Hepatocyte (in vitro differentiated cells): ENCODE measurements at regions not wholly inside any gene's neighbourhood (a gene's known extent, or its start where the extent isn't known, plus 50 kb on each side); places are given as distances from the start of the nearest gene placed in this dataset.

Source experiments
- EZH2 ChIP-seq: fragments of 200-600 bp; sonication (generic); IDR thresholded peaks from 2 replicates; pipeline ENCODE4 v1.6.1; 2016; ENCODE audit warnings: antibody characterized with exemption, mild to moderate bottlenecking, borderline replicate concordance
- EZH2phosphoT487 ChIP-seq: fragments of 200-600 bp; sonication (generic); IDR thresholded peaks from one replicate; pipeline ENCODE4 v1.6.1; 2018; ENCODE audit warnings: antibody characterized with exemption, mild to moderate bottlenecking, low read depth, moderate library complexity; ENCODE audit not compliant: unreplicated experiment, severe bottlenecking
- TF ChIP-seq, protein P1 (sequence below): fragments of 200-600 bp; sonication (generic); IDR thresholded peaks from 2 replicates; pipeline ENCODE4 v1.5.1; 2016; ENCODE audit warnings: antibody characterized with exemption, mild to moderate bottlenecking; ENCODE audit not compliant: poor library complexity

DNA sequence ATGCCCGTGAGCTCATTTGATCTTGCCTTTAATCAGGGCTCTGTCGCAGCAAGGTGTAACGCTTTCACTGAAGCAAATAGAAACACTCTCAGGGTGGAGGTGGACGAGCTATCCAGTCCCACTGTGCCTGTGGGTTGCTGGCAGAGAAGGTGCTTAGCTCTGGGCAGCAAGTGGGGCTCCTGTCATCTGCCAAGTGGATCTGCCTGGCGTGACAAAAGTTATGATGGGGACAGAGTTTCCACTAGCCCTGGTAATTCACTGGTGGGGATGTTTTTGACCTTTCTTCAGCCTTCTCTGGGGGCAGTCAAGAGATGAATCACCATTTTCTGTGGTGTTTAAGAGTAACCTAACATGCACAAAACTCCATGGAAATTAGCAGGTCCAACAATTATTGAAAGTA is 71.3 kb upstream of the EDEM3 start:
- TF ChIP-seq, protein P1, sequence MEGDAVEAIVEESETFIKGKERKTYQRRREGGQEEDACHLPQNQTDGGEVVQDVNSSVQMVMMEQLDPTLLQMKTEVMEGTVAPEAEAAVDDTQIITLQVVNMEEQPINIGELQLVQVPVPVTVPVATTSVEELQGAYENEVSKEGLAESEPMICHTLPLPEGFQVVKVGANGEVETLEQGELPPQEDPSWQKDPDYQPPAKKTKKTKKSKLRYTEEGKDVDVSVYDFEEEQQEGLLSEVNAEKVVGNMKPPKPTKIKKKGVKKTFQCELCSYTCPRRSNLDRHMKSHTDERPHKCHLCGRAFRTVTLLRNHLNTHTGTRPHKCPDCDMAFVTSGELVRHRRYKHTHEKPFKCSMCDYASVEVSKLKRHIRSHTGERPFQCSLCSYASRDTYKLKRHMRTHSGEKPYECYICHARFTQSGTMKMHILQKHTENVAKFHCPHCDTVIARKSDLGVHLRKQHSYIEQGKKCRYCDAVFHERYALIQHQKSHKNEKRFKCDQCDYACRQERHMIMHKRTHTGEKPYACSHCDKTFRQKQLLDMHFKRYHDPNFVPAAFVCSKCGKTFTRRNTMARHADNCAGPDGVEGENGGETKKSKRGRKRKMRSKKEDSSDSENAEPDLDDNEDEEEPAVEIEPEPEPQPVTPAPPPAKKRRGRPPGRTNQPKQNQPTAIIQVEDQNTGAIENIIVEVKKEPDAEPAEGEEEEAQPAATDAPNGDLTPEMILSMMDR: no peak
- TF ChIP-seq EZH2: no peak
- no peak for TF ChIP-seq EZH2phosphoT487
